ENCODE measurements at regions not wholly inside any gene's neighbourhood (a gene's known extent, or its start where the extent isn't known, plus 50 kb on each side); places are given as distances from the start of the nearest gene placed in this dataset.

GRCh38 chr2:181371782-181372645, 85.2 kb upstream of the ITGA4 start:
- H3K27me3 ChIP-seq, result no peaks in the 10 kb centered on the region
- H3K4me1 ChIP-seq, result peaks cover 3% of the 10 kb centered on the region
- TF ChIP-seq POLR2AphosphoS5 (IDR thresholded peaks at IDR 0.05; ENCODE audit: insufficient read depth in 1 of 2, low read depth in 1 of 2) (no peak), CTCF (IDR thresholded peaks at IDR 0.05) (no peak), POLR2A (IDR thresholded peaks at IDR 0.05) (no peak)
- no peaks in the 10 kb centered on the region for H3K9me3 ChIP-seq
- intact Hi-C loops (cut with DNase I), result no loop called here
- H3K27ac ChIP-seq, result no peak overlapping the region
- no peaks in the 10 kb centered on the region for H3K36me3 ChIP-seq
- no peak overlapping the region for H3K4me3 ChIP-seq
- no peak for DNase-seq (ENCODE audit: extremely low spot score in 2 of 2)

- intact Hi-C loops (cut with DNase I), result no loop called here
- H3K4me1 ChIP-seq, result peaks cover 3% of the 10 kb centered on the region
- no peak for TF ChIP-seq POLR2A (IDR thresholded peaks at IDR 0.05)
- no peak for TF ChIP-seq CTCF (IDR thresholded peaks at IDR 0.05)
- TF ChIP-seq POLR2AphosphoS5 (IDR thresholded peaks at IDR 0.05; ENCODE audit: insufficient read depth in 1 of 2, low read depth in 1 of 2), result no peak
- H3K27me3 ChIP-seq, result no peaks in the 10 kb centered on the region
- H3K9me3 ChIP-seq, result no peaks in the 10 kb centered on the region
- no peaks in the 10 kb centered on the region for H3K36me3 ChIP-seq
- H3K27ac ChIP-seq, result no peak overlapping the region
- H3K4me3 ChIP-seq, result no peak overlapping the region
- no peak for DNase-seq (ENCODE audit: extremely low spot score in 2 of 2)
These were observed 84.5 kb upstream of the ITGA4 start for GRCh38 chr2:181372646-181373040.

GRCh38 chr2:181374781-181375675, 82.2 kb upstream of the ITGA4 start:
- intact Hi-C loops (cut with DNase I), result no loop called here
- no peak overlapping the region for H3K4me3 ChIP-seq

GRCh38 chr2:181376442-181376841, 80.7 kb upstream of the ITGA4 start:
- DNase-seq (ENCODE audit: extremely low spot score in 2 of 2), result no peak
- Histone ChIP-seq H3K36me3 (no peaks in the 10 kb centered on the region), H3K27me3 (no peaks in the 10 kb centered on the region), H3K9me3 (no peaks in the 10 kb centered on the region), H3K4me3 (no peak overlapping the region), H3K4me1 (peaks cover 3% of the 10 kb centered on the region), H3K27ac (no peak overlapping the region)
- intact Hi-C loops (cut with DNase I), result no loop called here
- TF ChIP-seq POLR2A (IDR thresholded peaks at IDR 0.05) (no peak), CTCF (IDR thresholded peaks at IDR 0.05) (no peak), POLR2AphosphoS5 (IDR thresholded peaks at IDR 0.05; ENCODE audit: insufficient read depth in 1 of 2, low read depth in 1 of 2) (no peak)

More at GRCh38 chr2:181374781-181375675, 82.2 kb upstream of the ITGA4 start:
- Histone ChIP-seq H3K27ac (no peak overlapping the region), H3K9me3 (no peaks in the 10 kb centered on the region), H3K36me3 (no peaks in the 10 kb centered on the region), H3K4me1 (peaks cover 3% of the 10 kb centered on the region), H3K27me3 (no peaks in the 10 kb centered on the region)
- TF ChIP-seq POLR2A (IDR thresholded peaks at IDR 0.05), result no peak
- TF ChIP-seq POLR2AphosphoS5 (IDR thresholded peaks at IDR 0.05; ENCODE audit: insufficient read depth in 1 of 2, low read depth in 1 of 2), result no peak
- no peak for TF ChIP-seq CTCF (IDR thresholded peaks at IDR 0.05)
- DNase-seq (ENCODE audit: extremely low spot score in 2 of 2), result no peak

All from vagina (tissue), 2 donors.